A549 (cell line): ENCODE measurements at regions not wholly inside any gene's neighbourhood (a gene's known extent, or its start where the extent isn't known, plus 50 kb on each side); places are given as distances from the start of the nearest gene placed in this dataset.

Experiments
- ATAC-seq, 2 experiments: fragments of 200-7000 bp in 1 of 2; fragments of >200 bp in 1 of 2; cut with Nextera tagmentation in 1 of 2; cut with Tn5 transposase in 1 of 2; 3 replicates each; pipeline versions ENCODE4 v1.8.0 to v1.9.1; 2018 to 2020; ENCODE audit warnings: mild to moderate bottlenecking in 1 of 2, moderate library complexity in 1 of 2
- CTCF ChIA-PET: fragments of 300-600 bp; sonication (Branson Sonifier 250); formaldehyde crosslinking; extraction: SDS; loops from one replicate; lab custom pipeline; 2021; ENCODE audit warnings: antibody characterized with exemption, inconsistent platforms; lab: Yijun Ruan, JAX
- POLR2A ChIA-PET: fragments of 350-600 bp; formaldehyde crosslinking; extraction: SDS; loops from one replicate; lab custom pipeline; 2021; ENCODE audit warnings: antibody characterized with exemption, inconsistent platforms; lab: Yijun Ruan, JAX
- DNase-seq, 2 experiments: peaks; one replicate each; pipeline versions ENCODE4 v3.0.0 to v3.0.0-alpha.2; 2011 to 2016; ENCODE audit warnings: low read depth in 1 of 2, low spot score in 1 of 2
- FAIRE-seq: peaks from 2 replicates; lab custom pipeline; 2011; peaks lifted over from hg19 to GRCh38; lab: Jason Lieb, UNC
- H3K27ac ChIP-seq, 2 experiments: fragments of >200 bp; sonication (Bioruptor Twin); formaldehyde crosslinking; 3 replicates each; pipeline ENCODE4 v1.5.1; 2016 to 2017
- H3K4me1 ChIP-seq: fragments of >200 bp; sonication (Bioruptor Twin); formaldehyde crosslinking; 3 replicates; pipeline ENCODE4 v1.6.1; 2016
- H3K4me2 ChIP-seq: fragments of >200 bp; sonication (Bioruptor Twin); formaldehyde crosslinking; 3 replicates; pipeline ENCODE4 v1.6.1; 2016
- H3K4me3 ChIP-seq: fragments of >200 bp; sonication (Bioruptor Twin); formaldehyde crosslinking; 3 replicates; pipeline ENCODE4 v1.5.1; 2016
- H3K9me3 ChIP-seq: fragments of >200 bp; sonication (Bioruptor Twin); formaldehyde crosslinking; 3 replicates; pipeline ENCODE4 v1.6.1; 2016
- BCL3 ChIP-seq: fragments of >200 bp; sonication (Bioruptor Twin); formaldehyde crosslinking; IDR thresholded peaks from 3 replicates; pipeline ENCODE4 v1.6.1; 2016
- CBX2 ChIP-seq: fragments of 200-600 bp; sonication (generic); IDR thresholded peaks from 2 replicates; pipeline ENCODE4 v1.6.1; 2016; ENCODE audit warnings: low read depth, mild to moderate bottlenecking, borderline replicate concordance
- CHD4 ChIP-seq: fragments of 200-600 bp; sonication (generic); IDR thresholded peaks from 2 replicates; pipeline ENCODE4 v1.6.1; 2016; ENCODE audit warnings: antibody characterized with exemption, mild to moderate bottlenecking, borderline replicate concordance
- EHF ChIP-seq: fragments of 250-450 bp; sonication (Bioruptor Pico); IDR thresholded peaks from 2 replicates; pipeline ENCODE4 v1.5.0; 2020; ENCODE audit warnings: mild to moderate bottlenecking
- EP300 ChIP-seq, 2 experiments: fragments of >200 bp; sonication (Bioruptor Twin); formaldehyde crosslinking; IDR thresholded peaks; 2 replicates in 1 of 2; 3 replicates in 1 of 2; pipeline ENCODE4 v1.6.1; 2016 to 2017
- FOSB ChIP-seq: fragments of 250-450 bp; sonication (Bioruptor Pico); IDR thresholded peaks from 2 replicates; pipeline ENCODE4 v1.5.0; 2020; ENCODE audit warnings: mild to moderate bottlenecking, moderate library complexity
- FOSL2 ChIP-seq, 2 experiments: fragments of 450-650 bp in 1 of 2; fragments of >200 bp in 1 of 2; sonication (Bioruptor Twin) in 1 of 2; formaldehyde crosslinking; IDR thresholded peaks; 2 replicates each; pipeline versions ENCODE4 v1.5.0 to v1.6.1; 2016 to 2020; ENCODE audit warnings: mild to moderate bottlenecking in 1 of 2, moderate library complexity in 1 of 2
- HDAC2 ChIP-seq: fragments of 200-600 bp; sonication (generic); IDR thresholded peaks from 2 replicates; pipeline ENCODE4 v1.6.1; 2016
- HOXA7 ChIP-seq: fragments of 250-450 bp; sonication (Bioruptor Pico); IDR thresholded peaks from 2 replicates; pipeline ENCODE4 v1.5.0; 2020; ENCODE audit warnings: mild to moderate bottlenecking, moderate library complexity
- HOXB13 ChIP-seq: fragments of 250-450 bp; sonication (Bioruptor Pico); IDR thresholded peaks from 2 replicates; pipeline ENCODE4 v1.5.0; 2020; ENCODE audit warnings: low read depth, mild to moderate bottlenecking, moderate library complexity
- JUNB ChIP-seq: fragments of >200 bp; sonication (Bioruptor Twin); formaldehyde crosslinking; IDR thresholded peaks from 2 replicates; pipeline ENCODE4 v1.6.1; 2016
- MAX ChIP-seq: IDR thresholded peaks from 2 replicates; pipeline ENCODE4 v1.6.1; 2012
- MAZ ChIP-seq: fragments of 150-350 bp; IDR thresholded peaks from 2 replicates; pipeline ENCODE4 v1.6.1; 2014; ENCODE audit warnings: antibody characterized with exemption, low read depth, low read length, borderline replicate concordance
- NFE2L2 ChIP-seq: fragments of 150-350 bp; conservative IDR thresholded peaks from 2 replicates; pipeline ENCODE4 v1.6.1; 2014; ENCODE audit warnings: low read length
- NPAS2 ChIP-seq: fragments of 250-450 bp; sonication (Bioruptor Pico); IDR thresholded peaks from 2 replicates; pipeline ENCODE4 v1.8.0; 2022; ENCODE audit warnings: mild to moderate bottlenecking, moderate library complexity, borderline replicate concordance
- NR3C1 ChIP-seq: fragments of >200 bp; sonication (Bioruptor Twin); formaldehyde crosslinking; IDR thresholded peaks from 3 replicates; pipeline ENCODE4 v1.6.1; 2017
- POLR2A ChIP-seq: IDR thresholded peaks from 2 replicates; pipeline ENCODE4 v1.6.1; 2012; ENCODE audit warnings: mild to moderate bottlenecking, low read length
- RAD21 ChIP-seq, 2 experiments: fragments of >200 bp in 1 of 2; sonication (Bioruptor Twin) in 1 of 2; formaldehyde crosslinking in 1 of 2; IDR thresholded peaks in 1 of 2; conservative IDR thresholded peaks in 1 of 2; 2 replicates in 1 of 2; 3 replicates in 1 of 2; pipeline ENCODE4 v1.6.1; 2012 to 2018; ENCODE audit warnings: inconsistent platforms in 1 of 2
- USF2 ChIP-seq: fragments of 450-650 bp; IDR thresholded peaks from 2 replicates; pipeline ENCODE4 v1.6.1; 2014; ENCODE audit warnings: antibody characterized with exemption
- ZFP36 ChIP-seq: fragments of 450-650 bp; IDR thresholded peaks from 2 replicates; pipeline ENCODE4 v1.6.1; 2014; ENCODE audit warnings: borderline replicate concordance; ENCODE audit not compliant: partially characterized antibody
- WGBS: methylation state at CpG from one replicate; pipeline ENCODE4 v1.1.6; 2017; ENCODE audit errors: missing lambda C conversion rate; 5-methylcytosine and 5-hydroxymethylcytosine counted together
- TF ChIP-seq, protein P1 (sequence below): fragments of 250-450 bp; sonication (Bioruptor Pico); IDR thresholded peaks from 2 replicates; pipeline ENCODE4 v1.5.0; 2021; ENCODE audit warnings: mild to moderate bottlenecking, moderate library complexity, borderline replicate concordance

DNA sequence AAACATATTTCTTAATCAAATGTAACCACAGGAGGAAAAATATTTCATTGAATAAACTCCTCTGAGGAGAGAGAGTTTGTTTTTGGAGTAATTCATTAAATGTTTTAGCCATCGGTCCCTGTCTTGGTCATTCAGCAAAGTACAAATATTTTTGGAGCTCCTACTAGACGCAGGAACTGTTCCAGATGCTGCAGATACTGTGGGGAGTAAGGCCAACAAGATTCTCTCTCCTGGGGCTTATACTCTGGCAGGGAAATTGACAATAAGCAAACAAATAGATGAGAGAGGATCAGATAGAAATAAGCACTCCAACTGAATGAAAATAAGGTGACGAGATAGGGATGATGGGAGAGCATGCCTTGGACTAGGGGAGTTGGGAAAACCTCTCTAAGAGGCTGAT, 264.1 kb downstream of the TTC8 start:
- 14% methylated on average over 3 of the region's 3 CpGs for WGBS
- TF ChIP-seq NFE2L2 (no peak), BCL3 (no peak), POLR2A (no peak), NR3C1 (no peak)
- DNase-seq = no peak
- ChIA-PET CTCF (no interaction called here), POLR2A (no interaction called here)
- Histone ChIP-seq H3K4me3 (no peak overlapping the region), H3K27ac (no peak overlapping the region), H3K9me3 (0 out of 3 replicates have a peak, but pooled peaks cover 5% of the 10 kb centered on the region), H3K4me2 (no peak overlapping the region), H3K4me1 (no peaks in the 10 kb centered on the region)
- ATAC-seq = no peak
- no peak for FAIRE-seq

DNA sequence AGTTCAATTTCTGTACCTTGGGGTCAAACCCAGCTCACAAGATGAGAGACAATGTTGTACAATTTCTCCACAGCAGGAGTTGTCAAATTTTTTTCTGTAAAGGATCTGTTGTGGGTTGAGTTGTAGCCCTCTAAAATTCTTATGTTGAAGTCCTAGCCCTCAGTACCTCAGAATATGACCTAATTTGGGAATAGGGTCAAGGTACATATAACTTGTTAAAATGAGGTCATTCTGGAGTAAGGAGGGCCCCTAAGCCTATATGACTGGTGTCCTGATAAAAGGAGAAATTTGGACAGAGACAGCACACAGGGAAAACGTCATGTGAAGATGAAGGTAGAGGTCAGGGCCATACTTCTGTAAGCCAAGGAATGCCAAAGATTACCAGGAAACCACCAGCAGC, 264.9 kb downstream of the TTC8 start:
- CTCF ChIA-PET = no interaction called here

GRCh38 chr14:89091781-89092180, 267.3 kb downstream of the TTC8 start:
- Histone ChIP-seq H3K4me3 (no peak overlapping the region), H3K4me2 (no peak overlapping the region), H3K9me3 (0 out of 3 replicates have a peak, but pooled peaks cover 5% of the 10 kb centered on the region), H3K27ac (no peak overlapping the region), H3K4me1 (no peaks in the 10 kb centered on the region)
- WGBS = 88% methylated on average over 1 of the region's 1 CpG
- no peak for FAIRE-seq
- ChIA-PET POLR2A (no interaction called here), CTCF (no interaction called here)
- TF ChIP-seq NPAS2 (CRISPR knock-in tag) = no peak
- TF ChIP-seq HOXB13 (CRISPR knock-in tag) = no peak
- ATAC-seq = no peak
- DNase-seq = no peak

More for the DNA sequence above, 264.9 kb downstream of the TTC8 start:
- H3K4me2 ChIP-seq = no peak overlapping the region
- H3K4me3 ChIP-seq = no peak overlapping the region
- no peak overlapping the region for H3K27ac ChIP-seq
- H3K4me1 ChIP-seq = no peaks in the 10 kb centered on the region
- FAIRE-seq (no peak), ATAC-seq (no peak), DNase-seq (no peak)
- H3K9me3 ChIP-seq = 0 out of 3 replicates have a peak, but pooled peaks cover 5% of the 10 kb centered on the region
- TF ChIP-seq, protein P1, sequence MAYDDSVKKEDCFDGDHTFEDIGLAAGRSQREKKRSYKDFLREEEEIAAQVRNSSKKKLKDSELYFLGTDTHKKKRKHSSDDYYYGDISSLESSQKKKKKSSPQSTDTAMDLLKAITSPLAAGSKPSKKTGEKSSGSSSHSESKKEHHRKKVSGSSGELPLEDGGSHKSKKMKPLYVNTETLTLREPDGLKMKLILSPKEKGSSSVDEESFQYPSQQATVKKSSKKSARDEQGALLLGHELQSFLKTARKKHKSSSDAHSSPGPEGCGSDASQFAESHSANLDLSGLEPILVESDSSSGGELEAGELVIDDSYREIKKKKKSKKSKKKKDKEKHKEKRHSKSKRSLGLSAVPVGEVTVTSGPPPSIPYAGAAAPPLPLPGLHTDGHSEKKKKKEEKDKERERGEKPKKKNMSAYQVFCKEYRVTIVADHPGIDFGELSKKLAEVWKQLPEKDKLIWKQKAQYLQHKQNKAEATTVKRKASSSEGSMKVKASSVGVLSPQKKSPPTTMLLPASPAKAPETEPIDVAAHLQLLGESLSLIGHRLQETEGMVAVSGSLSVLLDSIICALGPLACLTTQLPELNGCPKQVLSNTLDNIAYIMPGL (CRISPR knock-in tag) = no peak
- no peak for TF ChIP-seq USF2
- no peak for TF ChIP-seq FOSL2 (IDR thresholded peaks at IDR 0.05)
- no peak for TF ChIP-seq FOSL2 (CRISPR knock-in tag; IDR thresholded peaks at IDR 0.05)
- TF ChIP-seq CBX2 = no peak
- TF ChIP-seq ZFP36 = no peak
- no peak for TF ChIP-seq NR3C1
- no peak for TF ChIP-seq EHF (CRISPR knock-in tag)
- TF ChIP-seq MAZ = no peak
- TF ChIP-seq HDAC2 = no peak
- no peak for TF ChIP-seq HOXA7
- no peak for TF ChIP-seq NFE2L2
- TF ChIP-seq RAD21 (conservative IDR thresholded peaks at IDR 0.05 in 1 of 2, IDR thresholded peaks at IDR 0.05 in 1 of 2) = no peak
- TF ChIP-seq JUNB = no peak
- TF ChIP-seq FOSB (CRISPR knock-in tag) = no peak
- TF ChIP-seq CHD4 = no peak
- no peak for TF ChIP-seq MAX
- TF ChIP-seq HOXB13 (CRISPR knock-in tag) = no peak
- TF ChIP-seq POLR2A = no peak
- no peak for TF ChIP-seq EP300 (IDR thresholded peaks at IDR 0.05)
- 3% methylated on average over 1 of the region's 1 CpG for WGBS
- POLR2A ChIA-PET = no interaction called here
